ENCODE measurements at regions not wholly inside any gene's neighbourhood (a gene's known extent, or its start where the extent isn't known, plus 50 kb on each side); places are given as distances from the start of the nearest gene placed in this dataset.

DNA sequence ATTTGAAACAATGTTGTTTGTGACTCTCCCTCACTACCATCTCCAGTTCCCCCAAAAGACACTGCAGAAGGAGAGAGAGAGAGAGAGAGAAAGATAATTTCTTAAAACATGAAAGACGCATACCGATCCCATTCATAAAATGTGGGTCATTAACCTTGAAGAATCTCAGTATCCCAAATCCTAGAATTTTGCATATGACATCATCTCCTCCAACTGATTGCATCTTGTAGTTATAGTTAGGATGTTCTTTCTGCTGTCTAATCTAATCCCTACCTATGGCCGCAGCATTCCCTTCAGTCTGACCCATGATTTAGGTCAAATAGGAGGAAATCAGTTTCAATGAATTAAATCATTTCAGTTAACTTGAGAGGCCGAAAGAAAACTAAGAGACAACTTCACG lies 142.4 kb upstream of the ETS2 start:
- TF ChIP-seq KAT7 (CRISPR knock-in tag; IDR thresholded peaks at IDR 0.05; ENCODE audit: borderline replicate concordance) (no peak), ZNF280D (CRISPR knock-in tag; IDR thresholded peaks at IDR 0.05) (no peak), ZNF280B (CRISPR knock-in tag; IDR thresholded peaks at IDR 0.05; ENCODE audit: borderline replicate concordance) (no peak), FOXM1 (CRISPR knock-in tag; IDR thresholded peaks at IDR 0.05) (no peak), RBAK (CRISPR knock-in tag; IDR thresholded peaks at IDR 0.05) (no peak), RFX1 (IDR thresholded peaks at IDR 0.05) (no peak), GABPA (IDR thresholded peaks at IDR 0.05; ENCODE audit: low read depth, low read length) (no peak), GABPA (CRISPR knock-in tag; IDR thresholded peaks at IDR 0.05; ENCODE audit: low read depth) (no peak), CTCF (CRISPR knock-in tag; IDR thresholded peaks at IDR 0.05) (no peak)
